H9 (cell line): ENCODE measurements at regions not wholly inside any gene's neighbourhood (a gene's known extent, or its start where the extent isn't known, plus 50 kb on each side); places are given as distances from the start of the nearest gene placed in this dataset.

Experiments used
- DNase-seq: peaks from one replicate; pipeline ENCODE4 v3.0.0-alpha.2; 2017
- H2AFZ ChIP-seq: one replicate; pipeline ENCODE4 v1.6.1; 2013; ENCODE audit warnings: mild to moderate bottlenecking, low read length, control low read depth, moderate library complexity
- H2AK5ac ChIP-seq: 2 replicates; pipeline ENCODE4 v1.6.1; 2013; ENCODE audit warnings: low read length, control low read depth, mixed read lengths; ENCODE audit not compliant: insufficient read length
- H2BK120ac ChIP-seq: one replicate; pipeline ENCODE4 v1.6.1; 2013; ENCODE audit warnings: low read depth, mild to moderate bottlenecking, low read length, control low read depth, inconsistent platforms; ENCODE audit not compliant: poor library complexity, severe bottlenecking
- H2BK12ac ChIP-seq: 2 replicates; pipeline ENCODE4 v1.6.1; 2013; ENCODE audit warnings: low read length, control low read depth, mixed read lengths, low read depth; ENCODE audit not compliant: insufficient read length
- H2BK15ac ChIP-seq: 2 replicates; pipeline ENCODE4 v1.6.1; 2013; ENCODE audit warnings: low read depth, low read length, control low read depth
- H2BK20ac ChIP-seq: one replicate; pipeline ENCODE4 v1.6.1; 2013; ENCODE audit warnings: low read depth, mild to moderate bottlenecking, low read length, control low read depth, inconsistent platforms; ENCODE audit not compliant: poor library complexity, severe bottlenecking
- H2BK5ac ChIP-seq: 2 replicates; pipeline ENCODE4 v1.6.1; 2013; ENCODE audit warnings: low read length, control low read depth, mixed read lengths; ENCODE audit not compliant: insufficient read length
- H3K14ac ChIP-seq: 2 replicates; pipeline ENCODE4 v1.6.1; 2013; ENCODE audit warnings: low read length, control low read depth; ENCODE audit not compliant: insufficient read depth
- H3K18ac ChIP-seq: 2 replicates; pipeline ENCODE4 v1.6.1; 2013; ENCODE audit warnings: low read depth, mild to moderate bottlenecking, mixed read lengths, low read length, control low read depth; ENCODE audit not compliant: insufficient read length
- H3K23ac ChIP-seq: 2 replicates; pipeline ENCODE4 v1.6.1; 2013; ENCODE audit warnings: low read length, control low read depth, mixed read lengths, low read depth; ENCODE audit not compliant: insufficient read length
- H3K23me2 ChIP-seq: 2 replicates; pipeline ENCODE4 v1.6.1; 2013; ENCODE audit warnings: low read depth, mild to moderate bottlenecking, mixed read lengths, low read length, control low read depth; ENCODE audit not compliant: insufficient read length, poor library complexity, severe bottlenecking
- H3K27ac ChIP-seq: 2 replicates; pipeline ENCODE4 v1.5.1; 2013; ENCODE audit warnings: low read length, control low read depth, mixed read lengths, low read depth; ENCODE audit not compliant: insufficient read length
- H3K27me3 ChIP-seq: 2 replicates; pipeline ENCODE4 v1.6.1; 2013; ENCODE audit warnings: low read length, control low read depth, inconsistent platforms; ENCODE audit not compliant: insufficient read depth
- H3K4ac ChIP-seq: 2 replicates; pipeline ENCODE4 v1.6.1; 2013; ENCODE audit warnings: low read depth, mild to moderate bottlenecking, control low read depth, inconsistent platforms, low read length, moderate library complexity
- H3K4me1 ChIP-seq: 2 replicates; pipeline ENCODE4 v1.6.1; 2013; ENCODE audit warnings: low read length, control low read depth, inconsistent platforms; ENCODE audit not compliant: insufficient read depth
- H3K4me2 ChIP-seq: 2 replicates; pipeline ENCODE4 v1.6.1; 2013; ENCODE audit warnings: low read length, control low read depth, mixed read lengths; ENCODE audit not compliant: insufficient read length, insufficient read depth
- H3K56ac ChIP-seq: 2 replicates; pipeline ENCODE4 v1.6.1; 2013; ENCODE audit warnings: low read depth, mild to moderate bottlenecking, mixed read lengths, low read length, control low read depth; ENCODE audit not compliant: insufficient read length
- H3K79me1 ChIP-seq: 2 replicates; pipeline ENCODE4 v1.6.1; 2013; ENCODE audit warnings: low read depth, mild to moderate bottlenecking, moderate library complexity, low read length, control low read depth, inconsistent platforms; ENCODE audit not compliant: insufficient read depth, poor library complexity, severe bottlenecking
- H3K79me2 ChIP-seq: 2 replicates; pipeline ENCODE4 v1.6.1; 2013; ENCODE audit warnings: low read length, control low read depth, inconsistent platforms; ENCODE audit not compliant: insufficient read depth
- H3K9ac ChIP-seq: 2 replicates; pipeline ENCODE4 v1.6.1; 2013; ENCODE audit warnings: low read length, control low read depth, mixed read lengths; ENCODE audit not compliant: insufficient read length; ENCODE audit errors: extremely low read depth
- H3K9me3 ChIP-seq: one replicate; pipeline ENCODE4 v1.6.1; 2013; ENCODE audit warnings: low read depth, low read length, inconsistent platforms; ENCODE audit not compliant: control insufficient read depth
- H3T11ph ChIP-seq: one replicate; pipeline ENCODE4 v1.6.1; 2013; ENCODE audit warnings: mild to moderate bottlenecking, low read length, control low read depth, inconsistent platforms
- H4K20me1 ChIP-seq: one replicate; pipeline ENCODE4 v1.6.1; 2013; ENCODE audit not compliant: control insufficient read depth, insufficient read length, insufficient read depth
- H4K5ac ChIP-seq: 2 replicates; pipeline ENCODE4 v1.6.1; 2013; ENCODE audit warnings: low read depth, mild to moderate bottlenecking, mixed read lengths, low read length, control low read depth; ENCODE audit not compliant: insufficient read length
- H4K8ac ChIP-seq: replicated peaks from 2 replicates; pipeline ENCODE4 v1.6.1; 2013; ENCODE audit warnings: low read length, control low read depth, mixed read lengths, low read depth; ENCODE audit not compliant: insufficient read length
- H4K91ac ChIP-seq: 2 replicates; pipeline ENCODE4 v1.6.1; 2013; ENCODE audit warnings: low read depth, mild to moderate bottlenecking, moderate library complexity, mixed read lengths, low read length, control low read depth; ENCODE audit not compliant: insufficient read length
- H3K27ac Mint-ChIP-seq, 3 experiments: 2 replicates in 2 of 3; 3 replicates in 1 of 3; pipeline ENCODE4 v1.8.0; 2020 to 2021; ENCODE audit warnings: mixed read lengths in 3 of 3, mild to moderate bottlenecking in 1 of 3, moderate library complexity in 1 of 3
- H3K27me3 Mint-ChIP-seq: 2 replicates; pipeline ENCODE4 v1.8.0; 2021; ENCODE audit warnings: low read depth, mild to moderate bottlenecking, moderate library complexity, mixed read lengths
- H3K36me3 Mint-ChIP-seq, 3 experiments: 2 replicates in 2 of 3; 3 replicates in 1 of 3; pipeline ENCODE4 v1.8.0; 2020 to 2021; ENCODE audit warnings: low read depth in 3 of 3, mixed read lengths in 3 of 3; ENCODE audit not compliant: insufficient read depth in 1 of 3
- H3K4me1 Mint-ChIP-seq, 2 experiments: 2 replicates each; pipeline ENCODE4 v1.8.0; 2020; ENCODE audit warnings: mixed read lengths in 2 of 2
- H3K4me3 Mint-ChIP-seq, 2 experiments: 2 replicates in 1 of 2; 3 replicates in 1 of 2; pipeline ENCODE4 v1.8.0; 2020 to 2021; ENCODE audit warnings: mild to moderate bottlenecking in 2 of 2, mixed read lengths in 2 of 2, moderate library complexity in 1 of 2
- H3K9me3 Mint-ChIP-seq, 2 experiments: 2 replicates in 1 of 2; 3 replicates in 1 of 2; pipeline ENCODE4 v1.8.0; 2020; ENCODE audit warnings: mild to moderate bottlenecking in 2 of 2, mixed read lengths in 2 of 2, moderate library complexity in 1 of 2
- CTCF ChIP-seq: fragments of 200-600 bp; sonication (generic); conservative IDR thresholded peaks from 3 replicates; pipeline ENCODE4 v1.8.0; 2021; ENCODE audit warnings: antibody characterized with exemption, mild to moderate bottlenecking

DNA sequence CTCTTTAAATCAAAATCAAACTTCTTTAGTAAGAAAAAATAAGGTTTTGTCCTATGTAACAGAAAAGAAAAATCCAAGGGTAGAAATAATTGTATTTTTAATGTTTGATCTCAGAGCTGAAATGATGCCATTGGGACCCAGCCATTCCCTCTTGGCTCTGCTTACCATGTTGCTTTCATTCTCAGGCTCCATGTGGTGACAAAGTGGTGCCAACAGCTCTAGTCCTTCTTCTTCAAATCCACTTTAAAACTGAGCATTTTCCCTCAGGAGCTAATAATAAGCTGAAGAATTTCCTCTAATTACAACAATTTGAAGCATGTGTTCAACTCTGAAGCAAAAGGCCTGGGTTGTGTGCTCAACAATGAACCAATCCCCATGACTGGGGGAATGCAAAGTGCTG is 327.9 kb downstream of the EN1 start:
- Mint-ChIP-seq H3K4me3 (no peak overlapping the region), H3K27ac (no peak overlapping the region), H3K27me3 (no peaks in the 10 kb centered on the region; the same call in 1 of the 2 replicates), H3K4me1 (no peaks in the 10 kb centered on the region), H3K9me3 (peaks cover 37 to 45% of the 10 kb centered on the region in 2 experiments), H3K36me3 (peaks cover 8 to 44% (median 25%) of the 10 kb centered on the region in 3 experiments)
- no peak overlapping the region for H3K4ac ChIP-seq
- H3K27ac ChIP-seq, result no peak overlapping the region
- H3K79me2 ChIP-seq, result no peaks in the 10 kb centered on the region
- H4K91ac ChIP-seq, result no peak overlapping the region
- no peak overlapping the region for H3K18ac ChIP-seq
- H3K79me1 ChIP-seq, result no peaks in the 10 kb centered on the region
- no peak overlapping the region for H3K4me2 ChIP-seq
- H4K8ac ChIP-seq, result no peak overlapping the region
- H3K9me3 ChIP-seq, result peaks cover 21% of the 10 kb centered on the region
- no peak overlapping the region for H2AFZ ChIP-seq
- no peak overlapping the region for H3K23ac ChIP-seq
- no peak overlapping the region for H3T11ph ChIP-seq
- no peak for DNase-seq
- no peaks in the 10 kb centered on the region for H3K23me2 ChIP-seq
- H4K5ac ChIP-seq, result no peak overlapping the region
- H3K4me1 ChIP-seq, result no peaks in the 10 kb centered on the region
- no peak overlapping the region for H2BK12ac ChIP-seq
- no peak overlapping the region for H3K56ac ChIP-seq
- H2AK5ac ChIP-seq, result no peak overlapping the region
- H2BK5ac ChIP-seq, result no peak overlapping the region
- no peak overlapping the region for H3K9ac ChIP-seq
- no peaks in the 10 kb centered on the region for H4K20me1 ChIP-seq
- H2BK120ac ChIP-seq, result no peak overlapping the region
- no peak overlapping the region for H2BK15ac ChIP-seq
- H2BK20ac ChIP-seq, result no peak overlapping the region
- no peak overlapping the region for H3K14ac ChIP-seq
- no peak for TF ChIP-seq CTCF
- H3K27me3 ChIP-seq, result no peaks in the 10 kb centered on the region
